NCI-H187 (cell line): ENCODE measurements at regions not wholly inside any gene's neighbourhood (a gene's known extent, or its start where the extent isn't known, plus 50 kb on each side); places are given as distances from the start of the nearest gene placed in this dataset.

ENCODE experiments used
- DNase-seq, 2 experiments: peaks; one replicate each; lab custom pipeline; 2025; lab: John Stamatoyannopoulos, UW

DNA sequence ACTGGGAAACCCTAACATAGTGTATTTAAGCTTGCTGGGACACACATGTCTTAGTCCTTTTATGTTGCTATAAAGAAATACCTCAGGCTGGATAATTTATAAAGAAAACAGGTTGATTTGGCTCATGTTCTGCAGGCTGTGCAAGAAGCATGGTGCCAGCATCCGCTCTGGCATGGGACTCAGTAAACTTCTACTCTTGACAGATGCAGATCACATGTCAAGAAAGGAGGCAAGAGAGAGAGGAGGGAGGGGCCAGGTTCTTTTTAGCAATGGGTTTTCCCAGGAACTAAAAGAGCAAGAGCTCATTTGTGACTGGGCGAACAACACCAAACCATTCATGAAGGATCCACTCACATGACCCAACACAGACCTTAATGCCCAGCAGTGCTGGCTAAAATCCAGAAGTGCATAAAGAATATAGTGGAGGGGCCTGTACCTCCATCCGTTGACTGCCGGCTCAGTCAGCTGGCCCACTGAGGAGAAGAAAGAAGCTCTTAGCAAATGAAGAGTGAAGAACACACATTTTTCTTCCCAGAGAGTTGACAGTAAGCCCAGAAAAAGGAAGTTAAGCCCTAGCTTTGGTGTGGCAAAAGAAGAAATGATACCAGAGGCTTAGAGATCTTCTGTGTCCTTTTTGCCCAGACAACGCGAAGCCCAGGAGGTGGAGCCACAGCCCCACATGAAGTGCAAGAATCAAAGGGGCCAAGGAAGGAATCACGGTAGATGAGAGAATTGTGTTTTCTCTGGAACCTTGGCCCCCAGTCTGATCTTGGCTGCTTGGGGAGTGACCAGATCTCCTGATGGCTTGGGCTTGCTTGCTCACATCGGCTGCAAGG lies 183.5 kb upstream of the FAM98A start:
- DNase-seq = no peak

- no peak for DNase-seq
Measured at GRCh38 chr2:33777786-33778185, 178.7 kb upstream of the FAM98A start.

- DNase-seq = no peak
Measured at GRCh38 chr2:33775306-33775705, 176.2 kb upstream of the FAM98A start.

DNA sequence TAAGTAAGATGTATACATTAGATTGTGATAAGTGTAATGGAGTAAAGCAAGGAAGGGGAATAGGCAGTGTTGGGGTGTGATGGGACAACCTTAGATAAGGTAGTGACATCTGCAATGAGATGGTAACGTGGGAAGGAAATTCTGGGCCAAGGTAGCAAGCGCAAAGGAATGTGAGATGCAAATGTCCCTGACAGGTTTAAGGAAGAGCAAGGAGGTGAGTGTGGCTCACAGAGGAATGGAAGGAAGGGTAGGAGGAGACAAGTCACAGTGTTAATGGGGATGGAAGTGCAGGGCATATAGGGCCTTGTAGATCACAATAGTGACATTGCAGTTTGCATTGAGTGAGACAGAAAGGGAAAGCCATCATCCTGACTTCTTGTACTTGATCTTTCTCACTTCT lies 170.9 kb upstream of the FAM98A start:
- no peak for DNase-seq

GRCh38 chr2:33766175-33766574 lies 167.1 kb upstream of the FAM98A start:
- DNase-seq = no peak

DNA sequence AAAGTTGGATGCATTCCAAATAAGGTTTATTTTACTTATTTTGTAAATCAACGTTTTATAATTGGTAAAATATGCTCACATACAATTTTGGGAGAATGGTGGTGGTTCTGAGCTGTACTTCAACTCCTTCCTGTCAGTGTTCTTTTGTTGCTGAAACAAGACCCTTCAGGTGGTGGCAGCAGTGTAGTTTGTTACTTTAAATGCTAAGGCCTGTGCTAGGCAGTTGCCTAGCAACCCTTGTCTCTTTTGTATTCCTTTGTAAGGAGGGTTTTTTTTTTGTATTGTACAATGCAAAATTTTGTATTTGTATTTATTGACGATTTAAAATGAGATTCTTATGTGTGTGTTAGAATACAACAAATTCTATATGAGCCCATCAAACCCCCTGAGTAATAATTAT lies 166.0 kb upstream of the FAM98A start:
- DNase-seq = no peak

- DNase-seq = no peak
Measured at GRCh38 chr2:33764551-33764950, 165.5 kb upstream of the FAM98A start.

DNA sequence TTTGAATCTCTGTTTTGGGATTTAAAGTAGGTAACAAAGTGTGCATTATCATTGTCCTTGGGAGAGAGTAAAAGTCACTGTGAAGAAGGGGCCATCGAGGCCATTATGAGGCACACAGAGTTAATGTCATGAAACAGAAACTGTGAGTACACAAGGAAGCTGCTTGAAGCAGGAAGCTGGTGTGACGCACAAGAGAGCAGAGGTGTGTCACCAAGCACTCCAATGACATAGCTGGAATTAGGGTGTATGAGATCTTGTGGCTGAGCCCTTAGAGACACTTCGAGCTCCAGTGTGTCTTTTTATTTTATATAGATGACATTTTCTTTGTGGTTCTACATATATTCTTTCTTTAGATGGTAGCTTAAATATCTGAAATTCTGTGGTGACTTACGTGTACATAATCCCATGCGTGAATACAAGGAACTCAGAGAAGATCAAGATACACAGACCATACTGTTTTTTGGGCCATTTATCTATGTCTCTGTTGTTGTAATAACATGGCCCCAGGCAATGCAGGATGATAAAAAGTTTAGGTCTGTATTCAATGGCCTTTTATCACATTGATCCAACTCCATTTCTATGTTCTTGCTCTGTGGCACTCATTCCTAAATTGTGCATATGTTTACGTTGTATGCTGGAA lies 164.7 kb upstream of the FAM98A start:
- DNase-seq = no peak

GRCh38 chr2:33762636-33763035 lies 163.5 kb upstream of the FAM98A start:
- DNase-seq = no peak

DNA sequence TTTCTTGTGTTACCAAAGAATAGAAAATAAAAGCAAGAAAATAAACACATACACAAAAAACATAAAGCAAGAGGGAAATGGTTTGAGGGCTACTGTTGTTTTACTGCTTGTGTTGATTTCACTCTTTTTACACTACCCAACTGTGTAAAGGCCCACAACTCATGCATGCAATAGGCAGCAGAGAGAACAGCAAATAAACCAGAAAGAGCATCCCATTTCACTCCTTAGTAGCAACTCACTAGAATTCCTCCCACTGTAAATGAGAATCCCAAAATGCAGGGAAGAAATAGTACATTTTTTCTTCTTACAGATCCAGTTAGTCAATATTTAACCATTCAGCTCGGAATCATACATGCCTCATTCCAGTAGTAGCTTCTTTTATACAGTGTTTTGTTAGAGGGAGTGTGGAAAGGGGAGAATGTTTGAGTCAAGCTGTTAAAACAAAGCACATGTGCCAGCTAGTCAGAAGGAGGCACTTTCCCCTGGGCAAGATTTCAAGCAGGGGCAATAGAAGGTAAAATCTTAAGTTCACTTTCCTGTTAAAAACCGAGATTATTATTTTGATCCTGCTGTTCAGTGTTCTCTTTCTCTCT lies 147.2 kb upstream of the FAM98A start:
- DNase-seq = no peak

DNA sequence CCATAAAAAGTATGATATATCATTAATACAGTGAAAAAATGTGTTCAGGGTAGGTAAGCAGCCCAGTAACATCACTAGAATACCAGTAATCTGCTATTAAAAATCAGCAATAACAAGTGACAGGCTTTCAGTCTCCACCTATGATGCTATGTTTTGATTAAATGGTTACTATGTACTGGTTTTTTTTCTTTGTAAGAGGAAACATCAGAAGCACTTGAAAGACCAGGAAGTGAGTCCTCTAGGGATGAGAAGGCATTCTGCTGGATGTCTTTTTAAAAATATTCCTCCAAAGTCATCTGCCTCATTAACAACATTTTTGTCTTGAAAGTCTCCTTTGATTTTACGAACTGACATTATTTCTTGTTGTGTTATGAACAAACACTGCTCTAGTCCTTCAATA lies 136.0 kb upstream of the FAM98A start:
- no peak for DNase-seq

DNA sequence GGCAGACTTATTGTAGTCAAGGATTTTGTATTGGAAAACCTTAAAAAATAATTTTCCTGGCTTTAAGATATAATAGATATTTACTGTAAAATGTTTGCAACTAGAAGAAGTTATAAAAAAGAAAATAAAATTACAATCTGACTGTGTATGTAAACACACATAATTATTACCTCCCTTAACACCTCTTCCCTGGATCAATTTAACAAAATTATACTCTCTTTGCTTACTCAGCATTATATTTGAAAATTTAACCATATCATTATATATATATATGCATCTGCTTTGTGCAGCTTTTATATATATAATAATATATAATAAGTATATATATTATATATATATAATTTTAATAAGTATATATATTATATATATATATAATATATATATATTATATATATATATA lies 131.7 kb upstream of the FAM98A start:
- no peak for DNase-seq

GRCh38 chr2:33730193-33730592 lies 131.1 kb upstream of the FAM98A start:
- no peak for DNase-seq

GRCh38 chr2:33729353-33729752 lies 130.3 kb upstream of the FAM98A start:
- DNase-seq = no peak

DNA sequence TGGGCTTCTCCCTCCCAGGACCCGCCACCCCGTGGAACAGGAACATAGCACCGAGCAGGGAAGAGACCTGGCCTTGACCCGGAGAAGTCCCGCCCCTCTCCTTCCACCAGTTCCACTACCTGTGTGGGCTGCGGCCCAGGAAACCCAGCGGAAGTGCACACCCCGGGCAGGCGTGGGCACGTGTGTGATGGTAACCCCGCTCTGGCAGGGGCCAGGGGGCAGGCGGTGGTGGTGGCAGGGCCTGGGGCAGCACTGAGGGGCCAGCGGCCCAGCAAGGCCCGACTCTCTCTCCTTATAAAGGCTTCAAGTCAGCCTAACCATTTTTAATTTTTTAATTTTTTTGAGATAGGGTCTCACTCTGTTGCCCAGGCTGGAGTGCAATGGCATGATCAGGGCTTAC lies 129.0 kb upstream of the FAM98A start:
- DNase-seq = no peak

DNA sequence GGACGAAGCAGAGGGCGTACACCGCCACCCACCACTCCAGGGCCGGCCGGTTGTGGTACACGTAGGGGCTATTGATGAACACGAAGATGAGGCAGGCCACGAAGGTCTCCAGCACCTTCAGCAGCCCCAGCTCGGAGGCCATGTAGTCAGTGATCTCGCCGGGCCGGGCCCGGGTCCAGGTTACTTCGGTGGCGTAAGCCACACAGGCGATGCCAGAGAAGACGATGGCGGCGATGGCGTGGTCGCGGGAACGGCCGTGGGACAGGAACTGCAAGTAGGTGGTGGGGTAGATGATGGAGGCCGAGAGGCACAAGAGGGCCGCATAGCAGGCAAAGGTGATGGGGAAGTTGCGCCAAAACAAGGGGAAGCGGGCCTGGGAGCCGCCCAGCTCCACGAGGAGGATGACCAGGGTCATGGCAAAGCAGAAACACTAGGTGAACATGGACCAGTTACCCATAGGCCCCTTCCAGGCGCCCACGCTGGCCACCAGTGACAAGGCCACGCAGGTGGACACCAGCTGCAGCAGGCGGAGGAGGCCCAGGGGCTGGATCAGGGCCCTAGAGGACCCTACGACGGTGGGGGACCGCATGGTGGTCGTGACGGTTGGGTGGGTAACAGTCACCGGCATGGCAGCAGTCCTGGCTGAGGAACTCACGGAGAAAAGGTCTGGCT lies 128.4 kb upstream of the FAM98A start:
- no peak for DNase-seq

- no peak for DNase-seq
Measured at GRCh38 chr2:33726415-33726814, 127.3 kb upstream of the FAM98A start.

DNA sequence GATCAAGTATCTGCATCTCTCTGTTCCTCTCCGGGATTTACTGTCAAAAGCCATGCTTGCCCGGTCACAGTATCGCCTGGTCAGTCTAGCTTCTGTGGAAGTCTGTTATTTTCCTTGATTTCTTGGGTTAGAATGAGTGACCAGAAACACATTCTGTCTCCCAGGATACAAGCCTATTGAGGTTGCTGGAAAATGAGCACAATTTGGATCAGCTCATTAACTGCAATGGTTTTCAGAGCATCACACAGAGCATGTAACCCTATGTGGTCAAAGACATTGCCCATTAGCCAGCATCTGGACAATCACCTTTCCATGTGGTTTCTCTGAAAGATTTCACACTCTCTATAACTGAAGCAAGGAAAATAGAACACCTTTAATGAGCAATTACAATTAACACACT lies 124.2 kb upstream of the FAM98A start:
- no peak for DNase-seq

GRCh38 chr2:33719067-33719466 lies 120.0 kb upstream of the FAM98A start:
- no peak for DNase-seq

DNA sequence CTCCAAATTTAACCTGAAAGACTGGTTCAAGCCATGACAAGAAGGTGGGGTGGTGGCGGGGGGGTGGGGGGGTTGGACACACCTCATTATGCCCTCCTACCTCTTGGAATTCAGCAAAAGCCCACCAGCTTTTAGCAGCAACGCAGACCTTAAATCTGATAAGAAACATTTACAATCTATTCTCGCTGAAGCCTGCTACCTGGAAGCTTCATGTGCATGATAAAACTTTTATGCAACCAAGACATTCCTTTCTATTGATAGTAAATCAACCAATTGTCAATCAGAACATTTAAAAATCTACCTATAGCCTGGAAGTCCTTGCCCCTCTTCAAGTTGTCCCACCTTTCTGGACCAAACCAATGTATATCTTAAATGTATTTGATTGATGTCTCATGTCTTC lies 113.6 kb upstream of the FAM98A start:
- DNase-seq = no peak

GRCh38 chr2:33709951-33710350 lies 110.9 kb upstream of the FAM98A start:
- DNase-seq = no peak

DNA sequence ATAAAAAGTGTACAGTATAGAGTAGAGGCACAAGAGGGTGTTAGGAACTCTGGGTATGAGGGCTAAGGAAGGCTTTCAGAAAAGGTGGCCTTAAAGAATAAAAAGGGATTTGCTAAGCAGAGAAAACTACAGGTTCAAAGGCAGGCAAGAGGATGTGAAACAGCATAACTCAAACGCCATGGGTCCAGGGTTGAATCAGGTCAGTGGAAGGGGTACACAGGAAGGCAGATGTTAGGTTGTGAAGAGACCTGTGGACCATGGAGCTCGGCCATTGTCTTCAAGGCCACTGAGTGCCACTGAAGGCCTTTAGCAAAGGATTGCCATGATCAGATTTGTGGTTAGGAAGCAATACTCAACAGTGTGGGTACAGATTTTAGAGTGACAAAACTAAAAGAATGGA lies 108.2 kb upstream of the FAM98A start:
- no peak for DNase-seq

DNA sequence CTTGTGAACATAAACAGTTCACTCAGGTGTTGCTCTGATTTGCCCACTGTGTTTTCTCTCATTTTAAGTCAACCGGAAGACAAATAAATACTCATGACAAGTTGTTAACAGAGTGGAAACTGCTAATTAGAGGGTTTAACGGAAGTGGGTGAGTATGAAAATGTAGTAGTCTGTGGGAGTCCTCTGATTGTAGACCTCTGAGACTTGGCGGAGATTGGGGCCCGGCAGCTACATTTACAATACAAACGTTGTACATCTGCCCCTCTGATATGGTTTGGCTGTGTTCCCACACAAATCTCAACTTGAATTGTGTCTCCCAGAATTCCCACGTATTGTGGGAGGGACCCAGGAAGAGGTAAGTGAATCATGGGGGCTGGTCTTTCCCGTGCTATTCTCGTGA lies 107.3 kb upstream of the FAM98A start:
- DNase-seq = no peak
